ENCODE measurements at regions not wholly inside any gene's neighbourhood (a gene's known extent, or its start where the extent isn't known, plus 50 kb on each side); places are given as distances from the start of the nearest gene placed in this dataset.

- no peak for TF ChIP-seq CTCF (IDR thresholded peaks at IDR 0.05; ENCODE audit: insufficient read depth, missing control alignments)
- FAIRE-seq (no peak), DNase-seq (ENCODE audit: insufficient read length, low spot score) (no peak)
Observed at GRCh38 chr16:51211148-51211547, 60.1 kb upstream of the SALL1 start.

- FAIRE-seq, result no peak
- no peak for DNase-seq (ENCODE audit: insufficient read length, low spot score)
- TF ChIP-seq CTCF (IDR thresholded peaks at IDR 0.05; ENCODE audit: insufficient read depth, missing control alignments), result no peak
Observed at GRCh38 chr16:51210087-51210486, 59.0 kb upstream of the SALL1 start.

GRCh38 chr16:51201604-51202003, 50.5 kb upstream of the SALL1 start:
- no peak for TF ChIP-seq CTCF (IDR thresholded peaks at IDR 0.05; ENCODE audit: insufficient read depth, missing control alignments)
- no peak for DNase-seq (ENCODE audit: insufficient read length, low spot score)
- no peak for FAIRE-seq
